GM21825 (cell line): ENCODE measurements at regions not wholly inside any gene's neighbourhood (a gene's known extent, or its start where the extent isn't known, plus 50 kb on each side); places are given as distances from the start of the nearest gene placed in this dataset.
"Not testable (repeated sequence)": the region's sequence is repeated elsewhere in the genome, so short reads cannot be mapped to it uniquely, and the experiment has no call there.

Source experiments
- ATAC-seq: cut with Tn5 transposase; IDR thresholded peaks from one replicate; pipeline ENCODE4 v1.9.1; 2021; ENCODE audit warnings: mild to moderate bottlenecking, moderate library complexity; ENCODE audit not compliant: unreplicated experiment

GRCh38 chr6:12605888-12606345 lies 110.7 kb upstream of the PHACTR1 start:
- ATAC-seq: no peak

- ATAC-seq: no peak
These were observed 110.0 kb upstream of the PHACTR1 start for GRCh38 chr6:12606616-12607015.

GRCh38 chr6:12608016-12608860 lies 108.3 kb upstream of the PHACTR1 start:
- ATAC-seq: peak; percentile 77

- ATAC-seq: peak; percentile 16
These were observed 107.7 kb upstream of the PHACTR1 start for GRCh38 chr6:12608874-12609273.

GRCh38 chr6:12609751-12610150 lies 106.8 kb upstream of the PHACTR1 start:
- no peak for ATAC-seq

- no peak for ATAC-seq
These were observed 105.7 kb upstream of the PHACTR1 start for GRCh38 chr6:12610862-12611261.

GRCh38 chr6:12613811-12614210 lies 102.8 kb upstream of the PHACTR1 start:
- ATAC-seq: no peak

- no peak for ATAC-seq
These were observed 102.1 kb upstream of the PHACTR1 start for GRCh38 chr6:12614456-12614855.

GRCh38 chr6:12618296-12618695 lies 98.3 kb upstream of the PHACTR1 start:
- ATAC-seq: no peak

- no peak for ATAC-seq
These were observed 94.8 kb upstream of the PHACTR1 start for GRCh38 chr6:12621754-12622153.

- no peak for ATAC-seq
These were observed 94.0 kb upstream of the PHACTR1 start for GRCh38 chr6:12622566-12622965.

- no peak for ATAC-seq
These were observed 92.3 kb upstream of the PHACTR1 start for GRCh38 chr6:12624142-12624837.

- ATAC-seq: no peak
These were observed 89.5 kb upstream of the PHACTR1 start for GRCh38 chr6:12627053-12627452.

GRCh38 chr6:12628327-12628726 lies 88.2 kb upstream of the PHACTR1 start:
- no peak for ATAC-seq

- not testable (repeated sequence) for ATAC-seq
These were observed 82.8 kb upstream of the PHACTR1 start for GRCh38 chr6:12633746-12634145.

GRCh38 chr6:12635375-12635774 lies 81.2 kb upstream of the PHACTR1 start:
- no peak for ATAC-seq

- no peak for ATAC-seq
These were observed 80.8 kb upstream of the PHACTR1 start for GRCh38 chr6:12635813-12636212.

GRCh38 chr6:12636336-12636735 lies 80.2 kb upstream of the PHACTR1 start:
- ATAC-seq: no peak

- ATAC-seq: peak; percentile 69
These were observed 78.5 kb upstream of the PHACTR1 start for GRCh38 chr6:12637960-12638641.

- ATAC-seq: no peak
These were observed 76.1 kb upstream of the PHACTR1 start for GRCh38 chr6:12640438-12640837.

GRCh38 chr6:12641785-12642184 lies 74.8 kb upstream of the PHACTR1 start:
- not testable (repeated sequence) for ATAC-seq

- ATAC-seq: no peak
These were observed 70.6 kb upstream of the PHACTR1 start for GRCh38 chr6:12645941-12646340.
